Stimulated activated CD8-positive, alpha-beta memory T cell treated with anti-CD3 and anti-CD28 coated beads, Interleukin-7, amount 100 ng/mL, for 48 hours (primary cell): ENCODE measurements at regions not wholly inside any gene's neighbourhood (a gene's known extent, or its start where the extent isn't known, plus 50 kb on each side); places are given as distances from the start of the nearest gene placed in this dataset.

Experiments
- DNase-seq, 2 donors: peaks; one replicate each; pipeline ENCODE4 v3.0.0-alpha.2; 2020; ENCODE audit warnings: low read depth in 1 of 2; ENCODE audit errors: extremely low read depth in 1 of 2

DNA sequence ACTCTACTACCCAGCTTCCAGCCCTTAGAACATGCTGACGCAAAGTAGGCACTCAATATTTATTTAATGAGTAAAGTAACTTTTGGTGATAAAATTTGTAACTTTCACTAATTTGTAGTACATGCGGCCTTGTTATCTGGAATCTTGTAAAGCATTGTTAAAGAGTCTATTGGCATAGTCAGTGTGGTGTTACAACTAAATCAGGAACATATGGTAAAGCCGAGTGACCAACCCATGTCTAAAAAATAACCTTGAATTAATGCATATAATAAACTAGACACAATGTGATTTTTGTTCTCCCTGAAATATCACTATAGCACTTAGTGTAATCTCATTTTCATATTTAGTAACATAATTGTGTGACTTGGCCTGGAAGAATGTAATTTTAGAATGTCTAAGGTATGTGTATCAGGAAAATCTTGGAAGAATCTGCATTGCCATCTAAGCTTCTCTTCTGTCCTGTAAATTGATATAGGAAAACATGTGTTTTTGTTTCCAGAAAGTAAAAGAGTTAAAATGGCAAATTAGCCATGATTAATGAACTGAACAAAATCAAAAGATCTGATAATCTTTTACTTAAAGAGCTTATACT, 256.7 kb upstream of the GNAI1 start:
- no peak for DNase-seq

DNA sequence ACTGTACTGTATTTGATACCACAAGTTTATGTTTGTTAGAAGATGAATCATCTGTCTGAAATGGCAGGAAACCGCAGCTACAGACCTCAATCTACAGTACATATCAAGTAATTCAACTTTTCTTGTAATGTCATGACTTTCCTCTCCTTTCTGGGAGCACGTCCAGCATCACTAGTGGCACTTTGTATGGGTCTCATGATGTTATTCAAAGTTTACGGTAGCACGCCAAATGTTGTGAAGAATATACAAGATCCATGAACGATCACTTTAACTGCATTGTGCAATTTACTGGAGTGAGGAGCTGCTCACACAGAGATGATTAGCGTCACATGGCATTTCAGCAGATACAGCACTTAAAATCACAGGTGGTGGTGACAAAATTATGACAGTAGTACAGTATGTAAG, 257.8 kb upstream of the GNAI1 start:
- no peak for DNase-seq

DNA sequence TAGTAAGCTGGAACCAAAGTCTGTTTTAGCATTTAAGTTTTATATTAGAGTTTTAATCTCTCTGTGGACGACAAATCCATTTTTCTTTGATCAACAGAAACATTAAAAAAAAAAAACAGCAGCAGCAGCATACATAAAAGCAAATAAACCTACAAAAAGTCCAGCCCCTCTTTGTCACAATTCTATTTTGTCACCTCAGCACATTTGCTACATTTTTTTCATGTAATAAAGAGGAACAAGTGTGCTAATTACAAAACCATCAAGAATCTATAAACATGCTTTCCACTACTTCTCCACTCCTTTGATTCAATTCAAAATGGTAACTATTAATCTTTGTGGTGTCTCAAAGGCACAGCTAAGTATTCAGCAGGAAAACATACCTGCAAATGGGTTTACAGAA, 259.8 kb upstream of the GNAI1 start:
- no peak for DNase-seq

DNA sequence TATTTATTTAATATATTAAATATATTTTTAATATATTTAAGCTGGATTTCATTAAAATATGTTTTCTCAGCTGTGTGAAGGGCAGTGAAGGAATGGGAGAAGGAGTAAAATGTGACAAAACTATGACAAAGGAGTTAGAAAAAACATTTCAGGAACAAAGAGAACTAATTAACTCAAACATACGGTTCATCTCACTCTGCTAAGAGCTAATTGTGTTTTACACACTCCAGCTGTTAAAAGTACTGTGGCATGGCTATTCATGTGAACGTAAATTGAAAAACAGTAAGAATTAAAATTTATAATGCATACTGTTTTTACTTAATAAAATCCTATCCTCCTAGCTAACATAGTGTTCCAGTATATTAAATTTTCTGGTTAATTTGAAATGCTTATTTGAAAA, 262.5 kb upstream of the GNAI1 start:
- DNase-seq, result no peak

DNA sequence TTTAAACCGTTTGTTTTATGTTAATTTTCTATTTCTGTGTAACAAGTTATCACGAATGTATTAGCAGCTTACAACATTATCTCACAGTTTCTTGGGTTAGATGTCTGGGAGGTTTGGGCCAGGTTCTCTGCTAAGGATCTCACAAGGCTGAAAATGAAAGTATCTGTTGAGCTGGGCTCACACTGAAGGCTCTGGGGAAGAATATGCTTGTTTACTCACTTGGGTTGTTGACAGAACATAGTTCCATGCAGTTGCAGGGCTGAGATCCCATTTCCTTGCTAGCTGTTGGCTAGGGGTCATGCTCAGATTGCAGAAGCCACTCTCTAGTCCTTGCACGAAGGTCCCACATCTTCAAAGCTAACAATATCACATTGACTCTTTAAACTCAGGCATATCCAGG, 266.6 kb upstream of the GNAI1 start:
- no peak for DNase-seq

DNA sequence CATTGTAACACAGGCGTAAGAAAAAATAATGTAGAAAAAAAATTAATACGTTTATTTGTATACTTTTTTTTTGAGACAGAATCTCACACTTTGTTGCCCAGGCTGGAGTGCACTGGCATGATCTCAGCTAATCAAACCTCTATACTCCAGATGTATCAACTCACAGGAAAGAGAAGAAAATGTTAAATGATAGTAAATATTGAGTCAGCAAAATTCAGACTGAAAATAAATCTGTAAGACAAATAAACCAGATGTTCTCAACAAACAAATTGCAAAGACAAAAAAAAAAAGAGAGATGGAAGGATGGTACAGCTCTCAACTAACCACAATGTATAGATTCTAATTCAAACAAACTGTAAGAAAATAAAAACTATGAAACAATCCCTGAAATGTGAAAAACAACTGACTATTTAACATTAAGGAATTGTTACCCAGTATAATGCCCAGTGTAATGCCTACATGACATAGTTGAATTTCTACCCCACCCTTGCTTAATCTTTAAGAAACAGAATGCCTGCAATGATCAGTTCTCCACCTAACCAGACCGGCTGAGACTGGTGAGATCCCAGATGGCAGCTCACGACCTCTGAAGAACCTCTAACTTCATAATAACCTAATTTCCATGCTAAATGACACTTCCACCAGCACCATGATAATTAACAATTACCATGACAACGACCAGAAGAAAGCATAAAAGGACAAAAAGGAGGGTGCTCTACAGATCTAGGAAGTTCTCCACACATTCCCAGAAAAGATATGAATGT, 272.0 kb upstream of the GNAI1 start:
- no peak for DNase-seq

DNA sequence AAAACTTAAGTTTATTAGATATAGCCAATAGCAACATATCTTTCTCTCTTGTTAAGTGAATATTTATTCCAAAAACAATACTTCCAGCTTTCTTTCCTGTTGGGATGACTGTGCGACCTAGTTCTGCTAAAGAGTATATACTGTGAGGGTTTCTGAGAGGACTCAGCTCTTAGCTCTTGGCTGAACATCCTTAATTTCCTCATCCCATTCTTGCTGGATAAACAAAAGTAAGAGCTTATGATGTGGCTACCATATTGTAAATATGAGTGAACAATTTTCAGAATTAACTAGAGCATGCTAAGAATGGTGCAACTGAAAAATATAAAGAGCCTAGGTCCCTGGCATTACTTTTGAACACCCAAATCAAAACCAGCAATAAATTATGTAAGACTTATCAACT, 279.5 kb upstream of the GNAI1 start:
- DNase-seq, result no peak

DNA sequence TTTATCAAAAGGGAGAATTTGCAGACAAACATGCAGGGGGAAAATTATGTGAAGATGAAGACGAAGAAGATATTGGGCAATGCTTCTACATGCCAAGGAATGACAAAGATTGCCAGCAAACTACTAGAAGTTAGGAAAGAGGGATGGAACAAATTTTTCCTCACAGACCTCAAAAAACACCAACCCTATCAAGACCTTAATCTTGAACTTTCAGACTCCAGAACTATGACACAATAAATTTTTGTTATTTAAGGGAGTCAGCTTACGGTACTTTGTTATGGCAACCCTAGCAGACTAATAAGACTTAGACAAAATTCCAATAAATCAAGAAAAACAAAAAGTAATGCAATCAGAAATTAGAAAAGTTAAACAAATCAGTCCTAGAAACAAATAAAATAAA, 280.0 kb upstream of the GNAI1 start:
- no peak for DNase-seq

DNA sequence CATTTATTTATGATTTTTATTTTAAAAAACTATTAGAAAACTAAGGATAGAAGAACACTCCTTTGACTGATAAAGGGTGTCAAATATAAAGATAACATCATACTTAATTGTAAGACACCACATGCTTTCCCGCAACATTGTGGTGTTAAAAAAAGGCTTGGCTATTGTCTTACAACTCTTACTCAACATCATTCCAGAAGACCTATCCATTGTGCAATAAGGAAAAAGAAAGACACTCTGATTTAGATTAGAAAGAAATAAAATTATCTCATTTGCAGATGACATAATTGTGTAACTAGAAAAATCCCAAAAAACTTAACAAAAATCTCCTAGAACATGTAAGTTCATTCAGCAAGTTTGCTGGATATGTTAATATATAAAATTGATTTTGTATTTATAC, 296.7 kb upstream of the GNAI1 start:
- no peak for DNase-seq

DNA sequence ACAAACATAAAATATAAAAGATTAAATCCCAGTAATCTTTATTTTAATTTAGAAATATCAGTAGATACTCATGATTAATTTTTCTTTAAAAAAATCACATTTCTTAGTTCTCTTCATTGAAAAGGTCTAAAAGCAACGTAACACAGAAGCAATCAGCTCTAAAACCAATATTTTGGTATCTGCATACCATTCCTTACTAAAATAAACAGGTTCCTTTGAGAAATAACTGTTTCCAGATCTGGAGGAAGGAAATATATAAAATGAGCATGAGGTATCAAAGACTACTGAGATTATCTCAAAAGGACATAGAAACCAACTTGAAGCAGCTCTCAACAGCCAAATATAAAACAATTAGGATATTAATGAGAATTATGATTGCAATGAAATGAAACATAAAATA, 301.0 kb upstream of the GNAI1 start:
- no peak for DNase-seq

DNA sequence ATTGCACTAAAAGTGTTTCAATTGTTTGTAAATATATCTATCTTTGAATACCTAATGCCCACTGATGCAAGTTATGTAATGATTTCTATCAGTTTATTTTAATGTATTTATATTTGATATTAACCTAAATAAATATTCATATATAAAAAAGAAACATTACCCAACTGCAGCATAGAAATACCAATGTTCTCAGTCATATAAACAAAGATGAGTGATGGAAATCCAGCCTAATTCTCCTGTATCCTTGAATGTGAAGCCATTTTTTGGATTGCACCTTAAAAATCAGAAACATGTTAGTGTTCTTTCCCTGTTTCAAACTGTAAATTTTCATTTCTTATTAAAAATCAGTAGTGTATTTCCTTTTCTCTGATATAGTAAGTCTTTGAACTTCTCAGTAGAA, 305.8 kb upstream of the GNAI1 start:
- DNase-seq, result no peak

DNA sequence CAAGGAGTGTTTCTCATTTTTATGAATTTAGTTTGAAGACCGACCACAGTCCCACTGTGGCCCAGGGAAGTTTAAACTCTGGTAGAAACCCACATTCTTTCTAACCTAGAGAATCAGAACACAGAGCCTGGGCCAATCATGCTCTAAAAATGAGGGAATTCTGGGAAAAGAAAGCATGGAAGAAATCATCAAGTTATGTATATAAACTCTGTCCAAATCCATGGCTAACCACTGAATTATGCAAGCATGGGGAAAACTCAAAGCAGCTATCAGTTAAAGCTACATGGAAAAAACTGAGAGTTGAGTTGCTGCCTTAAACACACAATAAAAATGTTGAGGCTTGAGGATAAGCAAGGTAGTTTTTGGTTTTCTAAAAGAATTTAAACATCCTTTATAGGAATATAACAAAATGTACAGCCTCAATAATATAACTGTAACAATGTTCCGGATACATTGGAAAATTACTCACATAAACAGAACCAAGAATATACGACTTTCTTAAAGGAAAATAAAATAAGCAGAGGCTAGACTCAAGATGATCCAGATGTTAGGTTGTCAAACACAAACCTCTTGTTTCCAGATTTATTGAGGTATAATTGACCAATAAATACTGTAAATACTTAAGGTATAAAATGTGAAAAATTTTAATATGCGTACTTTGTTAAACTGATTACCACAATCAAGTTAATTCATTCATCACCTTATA, 311.2 kb upstream of the GNAI1 start:
- no peak for DNase-seq

DNA sequence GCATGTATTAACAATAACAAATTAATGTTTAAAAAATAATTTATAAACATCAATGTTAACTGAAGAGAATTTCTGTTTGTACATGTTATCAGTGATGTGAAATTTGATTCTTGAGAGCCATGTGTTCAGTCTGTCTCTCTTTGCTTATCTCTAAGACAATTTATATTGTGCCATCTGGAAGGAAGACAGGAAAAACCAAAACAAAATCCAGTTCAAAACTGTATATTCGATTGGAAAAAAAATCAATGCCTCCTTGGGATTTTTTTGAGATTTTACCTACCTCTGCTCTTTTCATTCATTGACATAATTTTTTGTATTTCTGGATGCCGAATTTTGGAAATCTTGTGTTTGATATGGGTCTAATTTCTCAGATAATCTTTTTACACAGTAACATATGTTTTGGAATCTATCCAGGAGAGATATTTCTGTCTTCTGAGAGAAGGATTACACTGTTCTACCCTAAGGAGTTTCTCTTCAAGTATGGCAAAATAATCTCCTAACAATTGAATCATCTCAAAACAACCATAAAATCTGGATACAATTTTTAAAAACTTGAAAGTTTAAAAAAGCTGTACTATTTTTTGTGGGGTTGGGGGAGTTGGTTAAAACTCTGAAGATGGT, 311.9 kb upstream of the GNAI1 start:
- no peak for DNase-seq

DNA sequence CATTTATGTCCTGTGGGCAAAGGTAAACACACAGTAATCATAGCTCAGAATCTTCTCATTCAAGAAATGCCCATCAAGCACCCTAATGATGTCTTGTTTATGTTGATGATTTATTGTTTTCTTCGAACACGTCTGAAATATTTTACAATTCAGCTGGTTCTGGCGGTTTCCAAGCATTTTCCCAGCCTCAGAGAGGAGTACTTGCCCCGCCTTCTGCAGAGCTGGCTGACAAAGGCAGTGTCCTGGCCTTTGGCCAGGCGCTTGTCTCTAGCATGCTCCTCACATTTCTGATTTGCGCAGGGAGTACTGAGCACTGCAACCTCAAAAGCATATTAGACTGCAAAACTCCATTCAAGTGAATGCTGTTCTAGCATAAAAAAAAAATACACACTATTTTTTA, 314.2 kb upstream of the GNAI1 start:
- DNase-seq, result no peak

DNA sequence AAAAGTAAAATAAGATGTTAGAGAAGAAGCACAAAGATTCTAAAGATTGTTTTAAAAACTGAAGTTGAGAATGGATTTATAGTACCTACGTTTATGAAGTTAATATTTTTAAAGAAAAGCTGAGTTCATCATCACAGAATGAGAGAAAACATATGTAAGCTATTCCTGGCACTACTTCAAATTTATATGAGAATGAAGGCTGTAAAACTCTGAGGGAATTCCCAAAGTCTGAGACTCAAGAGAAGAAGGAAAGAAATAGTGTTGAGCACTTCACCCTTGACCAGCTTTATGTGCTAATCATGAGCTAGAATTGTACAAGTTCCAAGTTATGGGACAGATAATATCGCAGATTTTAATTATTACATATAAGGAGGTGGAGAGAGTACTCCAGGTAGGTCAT, 323.7 kb upstream of the GNAI1 start:
- DNase-seq, result no peak

DNA sequence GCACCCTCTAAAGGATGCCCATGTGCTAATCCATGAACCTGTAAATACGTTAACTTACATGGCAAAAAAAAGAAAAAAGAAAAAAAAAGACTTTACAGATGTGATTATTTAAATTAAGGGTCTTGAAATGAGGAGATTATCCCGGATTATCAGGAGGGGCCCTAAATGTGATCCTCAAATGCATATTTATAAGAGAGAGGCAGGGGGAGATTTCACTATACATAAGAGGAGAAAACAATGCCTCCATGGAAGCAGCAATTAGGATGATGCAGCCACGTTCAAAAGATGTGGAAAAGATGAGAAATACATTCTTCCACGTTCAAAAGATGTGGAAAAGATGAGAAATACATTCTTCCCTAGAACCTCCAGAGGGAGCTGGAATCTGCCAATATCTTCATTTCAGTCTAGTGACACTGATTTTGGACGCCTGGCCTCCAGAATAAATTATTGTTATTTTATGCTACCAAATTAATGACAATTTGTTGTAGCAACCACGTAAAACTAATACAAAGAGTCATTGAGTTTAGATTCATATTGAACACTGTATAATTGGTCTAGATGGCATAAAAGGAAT, 328.4 kb upstream of the GNAI1 start:
- no peak for DNase-seq

DNA sequence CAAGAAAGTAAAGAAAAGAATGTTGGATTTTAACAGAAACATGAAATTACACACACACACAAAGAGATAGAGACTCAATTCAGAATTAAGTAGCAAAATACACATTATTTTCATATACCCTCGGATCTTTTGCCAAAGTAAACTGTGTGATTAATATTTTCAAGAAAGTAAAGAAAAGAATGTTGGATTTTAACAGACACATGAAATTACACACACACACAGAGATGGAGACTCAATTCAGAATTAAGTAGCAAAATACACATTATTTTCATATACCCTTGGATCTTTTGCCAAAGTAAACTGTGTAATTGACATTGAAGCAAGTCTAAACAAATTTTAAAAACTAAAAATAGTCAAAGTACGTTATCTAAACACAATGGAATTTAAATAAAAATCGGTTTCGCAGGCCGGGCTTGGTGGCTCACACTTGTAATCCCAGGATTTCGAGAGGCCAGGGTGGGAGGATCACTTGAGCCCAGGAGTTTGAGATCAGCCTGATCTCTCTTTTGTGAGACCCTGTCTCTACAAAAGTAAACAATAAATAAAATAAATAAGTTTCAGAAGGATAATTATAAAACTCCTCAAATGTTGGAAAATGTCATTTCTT, 337.3 kb upstream of the MAGI2 start:
- DNase-seq, result no peak

DNA sequence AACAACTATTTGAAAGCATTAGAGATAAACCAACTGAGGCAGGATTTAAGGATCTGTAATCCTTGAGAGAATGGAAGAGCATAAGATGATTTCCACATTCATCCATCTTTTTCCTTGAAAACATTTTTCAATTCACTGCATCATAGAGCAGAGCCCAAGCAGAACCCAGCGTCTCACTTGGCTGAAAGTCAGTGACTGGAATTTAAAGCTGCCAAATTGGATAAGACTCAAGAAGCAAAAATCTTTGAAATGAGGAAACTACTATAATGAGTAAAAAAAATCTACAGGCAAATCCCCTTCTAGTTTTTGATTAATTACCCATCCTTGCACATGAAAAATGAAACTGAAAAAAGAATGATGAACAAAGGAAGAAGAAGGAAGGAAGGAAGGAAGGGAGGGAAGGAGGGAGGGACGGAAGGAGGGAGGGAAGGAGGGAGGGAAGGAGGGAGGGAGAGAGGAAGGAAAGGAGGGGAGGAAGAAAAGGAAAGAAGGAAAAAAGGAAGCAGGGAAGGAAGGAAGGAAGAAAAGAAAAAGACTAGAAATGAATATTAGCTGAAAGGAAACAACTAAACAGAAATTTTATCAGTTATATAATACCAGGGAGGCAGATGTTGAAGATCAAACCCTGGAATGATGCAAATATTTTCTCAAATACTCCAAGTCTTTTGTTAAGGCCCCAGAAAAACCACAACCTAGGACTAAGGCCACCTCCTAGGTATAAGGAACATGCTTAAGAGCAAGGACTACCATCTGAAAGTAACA, 336.3 kb upstream of the MAGI2 start:
- DNase-seq, result no peak

DNA sequence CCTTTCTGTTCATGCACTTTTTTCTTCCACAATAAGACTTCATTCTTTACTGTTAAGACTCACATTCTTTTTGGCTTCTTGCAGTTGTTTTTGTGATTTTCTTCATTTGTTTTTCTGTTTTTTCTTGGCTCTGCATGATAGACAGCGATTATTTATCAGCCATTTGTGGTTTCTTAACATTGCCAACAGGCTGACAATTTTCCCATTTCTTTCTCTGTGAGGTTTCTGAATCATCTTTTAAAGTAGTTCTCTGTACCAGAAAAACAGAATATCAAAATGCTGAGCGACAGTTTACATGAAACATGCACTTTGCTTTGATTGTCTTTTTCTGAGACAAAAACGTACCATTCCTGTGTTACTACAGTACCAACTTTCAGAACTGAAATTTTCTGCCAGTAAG, 334.2 kb upstream of the MAGI2 start:
- no peak for DNase-seq

DNA sequence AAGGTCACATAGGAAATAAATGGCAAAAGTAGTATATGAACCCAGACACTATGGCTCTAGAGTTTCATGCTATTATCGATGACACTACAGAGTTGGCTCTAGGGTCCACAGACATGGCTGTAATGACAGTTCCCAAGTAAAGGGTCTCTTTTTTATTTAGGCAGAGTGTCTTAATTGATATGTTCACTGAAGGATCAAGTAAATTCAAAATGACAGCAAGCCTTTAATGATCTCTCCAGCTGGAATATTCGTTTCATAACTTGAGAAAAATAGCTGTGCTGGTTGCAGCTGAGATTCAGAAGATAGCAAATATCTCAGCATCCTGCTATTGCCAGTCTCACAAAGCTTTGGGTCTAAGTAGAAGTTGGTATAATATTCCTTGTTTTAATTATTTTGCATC, 333.6 kb upstream of the MAGI2 start:
- no peak for DNase-seq
